Stimulated activated CD8-positive, alpha-beta memory T cell treated with anti-CD3 and anti-CD28 coated beads, Interleukin-15, amount 100 ng/mL, for 1 hour (primary cell): ENCODE measurements at regions not wholly inside any gene's neighbourhood (a gene's known extent, or its start where the extent isn't known, plus 50 kb on each side); places are given as distances from the start of the nearest gene placed in this dataset.

Source experiments
- DNase-seq: peaks from one replicate; pipeline ENCODE4 v3.0.0-alpha.2; 2020; ENCODE audit warnings: low read depth

DNA sequence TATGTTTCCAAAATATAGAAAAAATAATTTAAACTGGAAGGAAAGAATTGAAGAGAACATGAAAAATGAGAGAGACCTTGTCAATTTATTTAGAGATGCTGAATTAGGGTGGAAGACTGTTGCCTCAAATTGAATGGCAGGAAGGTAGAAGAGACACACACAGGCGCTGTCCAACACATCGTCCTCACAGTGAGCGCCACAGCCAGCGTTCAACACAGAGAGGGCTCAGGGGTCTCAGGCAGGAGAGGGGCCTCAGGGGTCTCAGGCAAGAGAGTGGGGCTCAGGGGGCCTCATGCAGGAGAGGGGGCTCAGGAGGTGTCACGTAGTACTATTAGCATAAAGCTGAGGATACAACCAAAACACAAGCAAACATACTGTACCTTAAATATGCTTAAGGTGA is 65.7 kb downstream of the TMEM18 start:
- no peak for DNase-seq

DNA sequence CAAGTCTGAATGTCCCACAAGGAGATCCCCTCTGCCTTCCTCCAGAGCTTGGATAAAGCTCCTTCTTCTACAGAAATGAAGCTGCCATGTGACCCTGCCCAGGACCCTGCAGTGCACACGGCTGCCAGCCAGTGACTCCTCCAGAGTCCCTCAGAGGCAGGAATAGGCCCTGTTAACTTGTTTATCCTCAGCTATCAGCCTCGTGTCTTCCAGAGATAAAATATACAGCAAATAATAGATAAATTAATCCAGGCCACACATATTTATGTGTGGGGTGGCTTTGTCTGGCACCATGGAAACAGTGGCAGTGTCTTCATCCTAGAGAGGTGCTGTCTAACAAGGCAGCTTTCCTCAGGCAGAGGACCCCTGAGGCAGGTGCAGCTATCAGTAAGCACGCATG is 66.7 kb downstream of the TMEM18 start:
- DNase-seq = no peak

DNA sequence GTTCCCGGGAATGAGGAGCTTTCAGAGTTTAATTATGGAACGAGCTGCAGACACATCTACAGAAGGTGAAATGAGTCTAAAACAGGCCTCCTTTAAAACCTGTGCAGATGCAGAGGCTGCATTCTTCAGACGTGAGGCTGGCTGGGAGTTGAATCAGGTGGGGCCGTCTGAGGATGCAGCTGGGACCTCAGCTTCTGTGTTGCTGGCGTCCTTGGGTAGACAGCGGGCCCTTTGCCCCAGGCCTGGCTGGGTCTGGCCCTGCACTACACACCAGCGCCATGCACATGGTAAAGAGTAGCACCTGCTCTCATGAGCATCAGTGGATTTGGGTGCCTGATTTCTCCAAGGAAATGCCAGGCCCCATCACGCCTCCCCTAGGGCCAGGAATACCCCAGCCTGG is 67.3 kb downstream of the TMEM18 start:
- DNase-seq = no peak

DNA sequence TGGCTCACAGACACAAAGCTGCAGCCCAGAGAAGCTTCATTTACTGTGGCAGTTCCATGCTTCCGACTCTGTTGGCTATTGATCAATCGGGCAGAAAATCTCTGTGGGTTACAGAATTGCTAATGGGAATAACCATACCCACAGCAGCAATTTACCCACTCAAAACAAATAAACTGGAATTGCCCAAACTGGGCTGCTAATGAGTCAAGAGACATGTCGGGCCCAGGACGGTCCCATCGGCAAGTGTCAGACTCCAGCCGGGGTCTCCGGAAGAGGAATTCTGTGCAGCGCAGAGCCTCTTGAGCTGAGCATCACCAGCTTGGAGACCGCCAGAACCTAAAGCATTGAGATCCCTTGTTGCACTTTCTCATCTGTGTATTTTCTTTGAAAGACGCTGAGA is 67.8 kb downstream of the TMEM18 start:
- no peak for DNase-seq

DNA sequence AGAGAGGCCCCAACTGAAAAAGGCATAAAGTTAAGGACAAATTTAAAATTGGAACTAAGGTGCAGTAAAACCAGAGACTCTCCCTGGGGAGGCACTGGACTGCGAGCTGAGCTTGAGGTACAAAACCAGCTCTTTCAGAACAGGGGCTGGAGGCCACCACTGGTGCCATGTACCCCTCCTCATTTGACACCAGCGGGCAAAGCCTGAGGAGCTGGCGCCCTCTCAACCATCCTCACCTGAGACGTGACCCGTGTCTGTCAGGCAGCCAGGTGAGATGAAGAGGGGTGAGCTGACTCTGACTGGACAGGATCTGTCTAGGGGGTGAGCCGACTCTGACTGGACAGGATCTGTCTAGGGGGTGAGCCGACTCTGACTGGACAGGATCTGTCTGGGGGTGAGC is 68.5 kb downstream of the TMEM18 start:
- DNase-seq = no peak

DNA sequence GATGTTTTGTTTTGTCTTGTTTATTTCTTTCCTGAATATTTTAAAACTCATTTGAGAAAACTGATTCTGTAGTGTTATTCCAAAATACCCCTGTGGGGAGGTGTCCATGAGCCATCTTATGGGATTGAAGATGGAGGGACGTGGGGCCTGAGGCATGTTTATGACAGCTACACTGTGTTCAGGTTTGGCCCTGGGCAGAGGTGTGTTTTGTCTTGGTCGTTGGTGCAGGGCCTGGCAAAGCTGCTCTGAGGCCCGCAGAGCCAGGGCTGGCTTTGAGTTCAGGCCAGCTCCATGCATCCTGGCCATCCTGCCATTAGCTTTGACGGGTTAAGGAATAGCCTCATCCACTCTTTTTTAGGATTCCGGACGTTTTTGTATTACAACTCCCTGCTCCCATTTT is 68.9 kb downstream of the TMEM18 start:
- no peak for DNase-seq

DNA sequence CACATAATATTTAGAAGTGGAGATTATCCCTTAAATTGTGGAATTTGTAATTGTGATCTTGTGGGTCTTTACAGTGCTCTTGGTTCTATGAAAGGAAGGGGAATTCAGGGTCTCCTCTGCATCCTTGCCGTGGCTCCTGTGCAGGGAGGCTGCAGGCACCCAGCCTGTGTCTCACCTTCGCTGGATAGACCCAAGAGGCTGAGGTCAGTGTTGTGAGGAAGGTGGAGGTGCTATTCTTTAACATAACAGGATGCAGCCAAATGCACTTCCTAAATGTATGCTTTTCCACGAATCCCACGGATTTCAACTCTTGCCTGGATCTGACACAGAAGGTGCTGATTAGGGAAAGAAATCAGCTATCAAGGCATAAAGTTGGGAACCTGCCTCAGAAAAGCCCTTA is 69.5 kb downstream of the TMEM18 start:
- no peak for DNase-seq

DNA sequence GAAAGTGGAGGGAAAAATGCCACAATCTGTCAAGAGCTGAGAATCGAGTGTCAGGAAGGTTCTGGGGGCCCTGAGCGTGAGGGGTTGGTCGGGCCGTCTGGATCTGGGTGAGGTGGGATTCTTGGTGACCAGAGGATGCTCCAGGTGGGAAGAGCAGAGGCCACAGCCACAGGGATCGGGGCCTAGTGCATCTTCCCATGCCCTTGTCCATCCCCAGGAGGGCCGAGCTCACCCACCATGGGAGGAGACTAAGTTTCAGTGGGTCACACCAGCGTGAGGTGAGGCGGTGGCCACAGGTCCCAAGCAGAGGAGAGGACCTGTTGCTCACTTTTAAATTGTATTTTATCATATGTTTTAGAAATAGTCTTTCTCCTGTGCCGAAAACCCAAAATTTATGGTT is 70.0 kb downstream of the TMEM18 start:
- DNase-seq = no peak

DNA sequence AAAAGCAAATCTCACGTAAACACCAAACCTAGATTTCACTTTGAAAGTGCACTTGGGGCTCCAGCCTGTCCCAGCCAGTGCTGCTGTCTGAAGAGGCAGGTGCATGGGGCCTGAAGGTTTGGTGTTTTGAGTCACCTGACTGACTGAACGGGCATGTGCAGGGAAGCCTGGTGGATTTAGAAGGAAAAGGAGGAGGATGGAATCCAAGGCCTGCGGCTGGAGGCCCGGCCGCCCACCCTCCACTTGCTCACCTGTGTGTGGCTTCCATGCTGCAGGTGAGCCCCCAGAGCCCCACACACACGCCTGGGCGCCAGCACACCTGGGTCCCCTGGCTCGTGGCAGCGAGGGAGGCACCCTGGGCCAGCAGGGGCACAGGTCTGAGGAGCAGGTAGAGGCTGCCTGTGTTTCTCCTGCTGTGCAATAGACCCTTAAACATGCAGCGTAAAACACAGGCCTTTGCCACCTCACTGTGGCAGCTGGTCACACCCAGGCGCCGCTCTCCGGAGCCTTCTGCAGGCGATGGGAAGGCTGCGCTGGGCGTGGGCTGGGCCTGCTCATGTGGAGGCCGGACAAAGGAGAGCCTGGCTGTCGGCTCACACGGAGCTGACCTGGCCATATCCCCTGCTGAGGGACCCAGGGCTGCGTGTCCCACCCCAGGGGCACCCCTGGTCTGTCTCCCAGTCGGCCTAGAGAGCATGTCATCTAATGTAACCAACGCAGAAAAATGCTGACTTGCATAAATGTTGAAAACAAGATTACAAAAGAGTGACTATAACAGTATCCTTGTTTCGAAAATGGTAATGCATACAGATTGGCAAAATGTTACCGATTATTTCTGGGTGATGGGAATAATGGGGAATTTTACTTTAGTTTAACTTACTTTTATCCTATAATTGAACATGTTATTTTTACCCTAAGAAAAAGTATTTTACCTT is 71.3 kb downstream of the TMEM18 start:
- no peak for DNase-seq

DNA sequence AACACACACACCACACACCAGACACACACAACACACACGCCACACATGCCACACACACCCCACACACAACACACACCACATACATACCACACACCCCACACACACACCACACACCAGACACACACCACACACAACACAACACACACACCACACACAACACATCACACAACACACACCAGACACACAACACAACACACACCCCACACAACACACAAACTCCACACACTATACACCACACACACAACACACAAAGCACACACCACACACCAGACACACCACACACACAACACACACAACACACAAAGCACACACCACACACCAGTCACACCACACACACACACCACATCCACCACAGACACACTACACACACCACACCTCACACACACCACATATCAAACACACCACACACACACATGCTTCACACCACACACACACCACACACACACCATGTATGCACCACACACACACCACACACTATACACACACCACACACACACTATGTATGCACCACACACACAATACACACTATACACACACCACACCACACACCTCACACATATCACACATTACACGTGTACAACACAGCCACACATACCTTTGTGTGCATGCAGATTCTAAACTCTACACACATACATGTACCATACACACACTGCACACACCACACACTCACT is 72.2 kb downstream of the TMEM18 start:
- DNase-seq = no peak

DNA sequence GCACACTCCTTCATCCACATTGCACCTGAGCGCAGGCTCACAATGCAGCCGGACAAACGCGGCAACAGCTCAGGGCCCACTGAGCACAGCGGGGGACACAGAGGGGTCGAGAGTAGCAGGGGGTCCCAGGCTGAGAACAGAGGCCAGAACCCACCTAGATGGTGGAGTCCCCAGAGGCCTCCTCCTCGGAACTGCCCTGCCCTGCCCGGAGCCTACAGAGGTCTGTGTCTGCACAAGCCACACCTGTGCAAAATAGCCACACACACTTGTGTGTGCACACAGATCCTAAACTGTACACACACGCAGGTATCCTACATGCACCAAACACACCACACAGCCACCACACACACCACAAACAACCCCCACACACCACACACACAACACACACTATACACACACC is 72.8 kb downstream of the TMEM18 start:
- no peak for DNase-seq

DNA sequence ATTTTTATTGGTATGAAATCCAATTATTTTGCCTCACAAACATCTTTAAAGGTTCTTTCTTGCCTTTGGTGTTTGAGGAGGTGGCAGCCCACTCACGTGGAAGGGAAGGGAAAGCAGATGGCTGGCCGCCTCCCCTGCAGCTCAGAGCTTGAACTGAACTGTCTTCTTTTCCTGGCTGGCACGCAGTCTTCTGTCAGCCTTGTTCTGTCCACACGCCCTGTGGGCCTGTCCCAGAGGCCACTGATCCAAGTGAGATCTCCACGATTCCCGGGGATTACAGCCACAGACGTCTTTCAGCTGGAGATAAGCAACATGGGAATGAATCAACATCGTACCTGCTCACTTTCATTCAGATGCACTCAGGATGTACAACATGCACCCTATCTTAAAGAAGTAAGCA is 73.3 kb downstream of the TMEM18 start:
- DNase-seq = no peak

DNA sequence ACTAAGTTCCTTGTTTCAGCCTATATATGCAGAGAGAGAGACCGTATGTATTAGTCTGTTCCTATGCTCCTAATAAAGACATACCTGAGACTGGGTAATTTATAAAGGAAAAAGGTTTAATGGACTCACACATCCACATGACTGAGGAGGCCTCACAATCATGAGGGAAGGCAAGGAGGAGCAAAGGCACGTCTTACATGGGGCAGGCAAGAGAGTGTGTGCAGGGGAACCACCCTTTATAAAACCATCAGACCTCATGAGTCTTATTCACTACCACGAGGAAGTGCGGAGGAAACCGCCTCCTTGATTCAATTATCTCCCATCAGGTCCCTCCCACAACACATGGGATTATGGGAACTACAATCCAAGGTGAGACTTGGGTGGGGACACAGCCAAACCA is 73.8 kb downstream of the TMEM18 start:
- DNase-seq = no peak

DNA sequence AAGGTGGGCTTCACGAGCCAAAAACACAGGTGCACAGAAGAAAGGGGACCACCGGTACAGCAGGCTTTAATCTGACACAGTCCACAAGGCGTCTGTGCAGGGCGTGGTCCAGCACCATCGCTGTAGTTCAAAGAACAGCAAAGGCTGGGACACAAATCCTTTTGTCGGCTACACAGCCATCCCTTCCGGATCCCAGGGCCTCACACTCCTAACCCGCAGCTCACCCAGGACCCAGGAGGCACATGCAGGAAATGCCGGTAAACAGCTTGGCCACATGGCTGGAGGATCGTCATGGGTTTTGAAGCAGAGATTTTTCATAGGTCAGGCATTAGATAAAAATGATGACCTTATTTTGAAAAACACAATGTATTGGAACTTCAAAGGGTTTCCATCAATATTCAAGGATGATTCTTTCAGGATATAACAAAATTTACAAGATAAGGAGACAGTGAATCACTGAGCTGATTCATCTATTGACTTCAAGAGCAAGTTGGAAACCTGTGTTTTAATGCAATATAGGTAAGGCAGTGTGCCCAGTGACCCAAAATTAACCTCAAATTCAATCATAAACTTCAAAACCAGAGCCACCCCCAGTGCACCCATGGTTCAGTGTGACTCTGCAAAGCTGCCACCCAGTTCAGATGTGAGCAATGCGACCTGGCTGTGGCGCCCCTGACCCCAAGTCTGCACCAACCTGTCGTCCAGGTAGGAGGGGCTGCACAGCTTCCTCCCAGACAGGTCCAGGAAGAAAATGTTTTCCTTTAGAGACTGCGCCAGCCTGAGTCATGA is 74.4 kb downstream of the TMEM18 start:
- DNase-seq = no peak

DNA sequence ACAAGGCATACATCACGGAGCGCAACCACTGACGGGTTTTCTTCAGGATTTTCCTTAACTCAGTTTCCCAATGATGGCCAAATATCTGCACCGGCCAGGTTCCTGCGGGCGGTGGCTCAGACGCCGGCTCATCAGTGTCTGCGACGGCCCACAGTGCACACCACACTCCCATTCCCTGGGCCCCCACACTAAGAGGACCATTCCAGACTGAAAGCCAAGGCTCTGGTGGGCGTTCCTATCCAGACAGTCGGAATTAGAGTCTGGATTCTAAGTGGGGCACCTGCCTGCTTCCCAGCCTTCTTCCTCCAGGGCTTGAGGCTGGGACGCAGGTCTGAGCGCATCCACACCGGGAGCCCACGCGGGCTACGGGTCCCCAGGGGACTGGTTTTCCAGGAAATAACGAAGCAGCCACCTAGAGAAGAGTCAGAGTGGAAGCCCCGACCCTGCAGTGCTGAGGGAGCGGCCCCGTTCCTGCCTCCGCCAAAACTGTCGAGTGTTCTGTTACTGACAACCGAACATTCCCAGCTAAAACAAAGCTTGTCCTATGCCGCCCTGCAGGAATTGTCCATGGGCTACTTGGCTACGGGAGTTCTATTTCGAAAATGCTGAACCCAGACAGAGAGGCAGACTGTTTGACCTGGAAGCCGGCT is 75.3 kb downstream of the TMEM18 start:
- no peak for DNase-seq

DNA sequence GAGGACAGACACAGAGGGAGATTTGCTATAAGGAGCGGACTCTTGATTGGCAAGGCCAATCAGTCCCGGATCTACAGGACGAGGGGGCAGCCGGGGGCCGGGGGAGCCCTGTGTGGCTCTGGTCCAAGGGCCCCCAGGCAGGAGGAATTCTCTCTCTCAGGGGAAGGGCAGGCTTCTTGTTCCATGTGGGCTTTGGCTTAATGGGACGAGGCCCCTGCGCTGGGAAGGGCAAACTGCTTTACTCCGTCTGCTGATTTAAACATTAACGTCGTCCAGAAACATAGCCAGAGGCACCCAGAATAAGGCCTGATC is 75.9 kb downstream of the TMEM18 start:
- DNase-seq = no peak

DNA sequence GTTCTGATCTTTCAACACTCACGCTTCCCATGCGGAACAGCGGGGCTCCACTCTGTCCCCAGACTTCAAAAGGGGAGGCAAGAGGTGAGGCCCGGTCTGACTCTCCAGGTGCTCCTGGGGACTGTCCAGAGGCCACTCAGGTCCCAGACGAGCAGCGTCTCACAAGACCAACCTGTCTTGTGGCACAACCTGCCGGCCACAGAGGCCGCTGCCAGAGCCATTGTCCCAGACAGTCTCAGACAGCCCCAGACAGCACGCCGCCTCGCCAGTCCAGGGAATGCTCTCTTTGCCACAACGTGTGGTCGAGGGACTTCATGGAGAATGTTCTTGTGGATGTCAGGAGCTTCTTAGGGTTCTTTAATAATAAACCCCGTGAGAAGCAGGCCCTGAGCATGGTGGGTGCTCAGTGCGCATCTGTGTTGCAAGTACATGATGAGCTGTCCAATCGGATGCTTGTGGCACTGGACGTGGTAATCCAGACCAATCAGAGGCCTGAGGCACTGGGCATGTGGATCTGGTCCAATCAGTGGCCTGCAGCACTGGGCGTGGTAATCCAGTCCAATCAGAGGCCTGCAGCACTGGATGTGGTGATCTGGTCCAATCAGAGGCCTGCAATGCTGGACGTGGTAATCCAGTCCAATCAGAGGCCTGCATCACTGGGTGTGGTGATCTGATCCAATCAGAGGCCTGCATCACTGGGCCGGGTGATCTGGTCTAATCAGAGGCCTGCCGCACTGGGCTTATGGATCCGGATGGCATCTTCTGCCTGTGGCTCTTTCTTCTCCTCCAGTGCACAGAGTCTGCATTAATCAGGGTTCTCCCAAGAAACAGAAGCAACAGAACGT is 76.4 kb downstream of the TMEM18 start:
- DNase-seq = no peak

DNA sequence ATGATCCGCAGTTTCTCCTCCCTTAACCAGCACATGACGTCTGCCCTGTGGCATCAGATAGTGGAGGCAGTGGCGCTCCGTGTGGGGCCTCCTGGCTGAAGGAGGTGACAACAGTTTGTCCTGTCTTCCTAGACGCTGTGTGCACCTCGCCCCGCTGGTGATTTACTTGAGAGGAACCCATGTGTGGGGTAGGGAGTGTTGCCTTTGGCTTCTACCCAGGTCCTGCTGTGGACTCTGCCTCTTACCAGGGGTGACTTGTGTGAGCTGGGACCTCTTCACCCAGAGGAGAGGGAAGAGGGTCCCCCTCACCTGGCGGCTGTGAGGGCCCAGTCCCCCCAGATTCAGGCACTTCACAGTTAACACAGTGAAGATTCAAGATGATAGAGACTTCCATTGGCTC is 77.6 kb downstream of the TMEM18 start:
- DNase-seq = no peak

DNA sequence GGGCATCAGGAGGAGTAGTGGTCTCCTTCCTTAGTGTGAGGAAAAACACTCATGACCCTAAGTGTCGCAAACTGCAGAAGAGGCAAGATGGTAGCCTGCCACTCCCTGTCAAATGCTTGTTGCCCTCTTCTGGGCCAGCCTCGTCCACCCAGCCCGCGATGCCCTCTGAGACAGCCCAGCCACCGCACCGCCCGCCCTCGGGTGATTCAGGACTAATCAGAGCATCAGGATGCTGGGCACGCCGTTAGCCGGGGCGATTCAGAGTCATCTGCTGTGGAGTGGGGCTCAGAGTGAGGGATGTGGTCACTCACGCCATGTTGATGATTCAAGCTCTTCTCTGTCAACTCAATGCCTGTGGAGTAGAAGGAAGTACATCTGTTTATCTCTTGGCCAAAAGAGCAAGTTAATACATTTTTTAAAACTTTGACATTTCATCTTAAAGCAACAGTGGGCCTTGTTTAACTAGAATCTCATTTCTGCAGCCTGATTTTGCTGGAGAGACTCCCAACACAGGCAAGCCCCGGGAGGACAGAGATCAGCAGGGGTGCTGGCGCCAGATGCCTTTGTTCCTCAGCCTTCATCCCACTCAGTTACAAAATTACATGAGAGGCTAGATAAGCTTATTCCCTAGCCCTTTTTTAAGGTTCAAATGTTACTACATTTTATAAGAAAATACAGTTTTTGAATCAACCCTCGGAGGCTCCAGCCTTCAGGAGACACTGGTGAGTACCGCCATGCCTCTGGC is 79.0 kb downstream of the TMEM18 start:
- DNase-seq = no peak

DNA sequence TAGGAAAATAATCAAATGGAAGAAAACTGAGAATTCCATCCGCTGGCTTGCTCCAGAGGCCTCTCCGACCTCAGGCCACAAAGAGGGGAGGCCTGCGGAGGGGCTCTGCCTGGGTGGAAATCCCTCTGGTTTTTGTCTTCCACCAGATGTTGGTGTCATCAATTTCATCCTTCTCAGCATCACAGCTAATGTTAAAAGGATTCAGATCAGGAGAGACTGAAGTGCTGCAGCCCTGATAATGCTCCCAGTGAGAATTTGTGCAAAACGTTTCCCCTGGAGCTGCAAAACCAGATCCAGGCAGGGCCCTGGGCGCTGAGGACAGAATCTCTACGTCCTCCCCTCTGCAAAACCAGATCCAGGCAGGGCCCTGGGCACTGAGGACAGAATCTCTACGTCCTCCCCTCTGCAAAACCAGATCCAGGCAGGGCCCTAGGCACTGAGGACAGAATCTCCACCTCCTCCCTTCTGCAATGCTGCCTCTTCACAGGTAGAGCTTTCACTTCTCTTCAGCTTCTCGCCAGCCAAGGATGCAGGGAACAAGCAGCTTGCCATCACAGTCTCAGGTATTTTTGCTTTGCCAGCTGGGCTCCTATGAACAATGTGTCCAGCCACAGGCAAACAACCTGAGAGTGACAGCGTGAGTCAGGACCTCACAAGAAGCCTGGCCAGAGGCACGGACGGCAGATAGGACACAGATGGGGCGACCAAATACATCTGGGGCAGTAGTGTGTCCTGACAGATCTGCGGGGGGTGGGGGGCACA is 81.2 kb downstream of the TMEM18 start:
- DNase-seq = no peak
